ENCODE measurements at regions not wholly inside any gene's neighbourhood (a gene's known extent, or its start where the extent isn't known, plus 50 kb on each side); places are given as distances from the start of the nearest gene placed in this dataset.

DNA sequence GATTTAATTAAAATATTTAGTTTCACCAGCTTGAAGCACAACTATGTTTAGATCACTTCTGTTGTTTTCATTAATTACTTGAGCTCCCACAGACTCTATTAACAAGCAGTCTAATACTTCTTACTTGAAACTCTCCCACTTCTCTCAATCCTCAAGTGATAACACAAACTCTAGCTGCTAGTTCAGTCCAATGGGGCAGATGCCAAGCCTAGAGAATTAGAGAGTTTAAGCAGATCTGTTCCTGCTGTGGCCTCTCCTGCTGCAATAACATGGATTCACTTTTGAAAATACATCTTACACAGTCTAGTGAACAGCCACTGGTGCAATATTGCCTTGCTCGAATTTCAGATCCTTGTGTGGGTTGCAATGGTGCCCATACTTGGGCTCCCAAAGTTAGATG, 566.4 kb upstream of the SGO1 start:
- Histone ChIP-seq H3K4me2 (ENCODE audit: low read depth, low read length) (no peak overlapping the region), H3K27ac (ENCODE audit: low read length) (no peak overlapping the region), H2AFZ (ENCODE audit: low read length) (no peak overlapping the region), H3K9me2 (replicated peaks; ENCODE audit: insufficient read depth, low read length) (no peaks in the 10 kb centered on the region), H3K4me1 (ENCODE audit: low read length) (no peaks in the 10 kb centered on the region), H3K27me3 (replicated peaks; ENCODE audit: insufficient read depth, low read length) (no peaks in the 10 kb centered on the region), H3K9ac (ENCODE audit: low read length) (no peak overlapping the region), H3K4me3 (ENCODE audit: low read length) (no peak overlapping the region), H3K36me3 (replicated peaks; ENCODE audit: insufficient read depth, low read length) (no peaks in the 10 kb centered on the region), H3F3A (ENCODE audit: insufficient read depth, low read length) (no peaks in the 10 kb centered on the region), H3K79me2 (ENCODE audit: low read length) (no peaks in the 10 kb centered on the region), H4K20me1 (ENCODE audit: insufficient read depth, low read length) (no peaks in the 10 kb centered on the region), H3K9me3 (replicated peaks; ENCODE audit: insufficient read depth, low read length) (no peaks in the 10 kb centered on the region)
- DNase-seq, result no peak
- TF ChIP-seq EZH2 (optimal IDR thresholded peaks at IDR 0.05; ENCODE audit: low read depth, low read length) (no peak), EZH2phosphoT487 (IDR thresholded peaks at IDR 0.05; ENCODE audit: low read length) (no peak)
- TF ChIP-seq, protein P1, sequence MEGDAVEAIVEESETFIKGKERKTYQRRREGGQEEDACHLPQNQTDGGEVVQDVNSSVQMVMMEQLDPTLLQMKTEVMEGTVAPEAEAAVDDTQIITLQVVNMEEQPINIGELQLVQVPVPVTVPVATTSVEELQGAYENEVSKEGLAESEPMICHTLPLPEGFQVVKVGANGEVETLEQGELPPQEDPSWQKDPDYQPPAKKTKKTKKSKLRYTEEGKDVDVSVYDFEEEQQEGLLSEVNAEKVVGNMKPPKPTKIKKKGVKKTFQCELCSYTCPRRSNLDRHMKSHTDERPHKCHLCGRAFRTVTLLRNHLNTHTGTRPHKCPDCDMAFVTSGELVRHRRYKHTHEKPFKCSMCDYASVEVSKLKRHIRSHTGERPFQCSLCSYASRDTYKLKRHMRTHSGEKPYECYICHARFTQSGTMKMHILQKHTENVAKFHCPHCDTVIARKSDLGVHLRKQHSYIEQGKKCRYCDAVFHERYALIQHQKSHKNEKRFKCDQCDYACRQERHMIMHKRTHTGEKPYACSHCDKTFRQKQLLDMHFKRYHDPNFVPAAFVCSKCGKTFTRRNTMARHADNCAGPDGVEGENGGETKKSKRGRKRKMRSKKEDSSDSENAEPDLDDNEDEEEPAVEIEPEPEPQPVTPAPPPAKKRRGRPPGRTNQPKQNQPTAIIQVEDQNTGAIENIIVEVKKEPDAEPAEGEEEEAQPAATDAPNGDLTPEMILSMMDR (IDR thresholded peaks at IDR 0.05; ENCODE audit: low read length), result no peak

DNA sequence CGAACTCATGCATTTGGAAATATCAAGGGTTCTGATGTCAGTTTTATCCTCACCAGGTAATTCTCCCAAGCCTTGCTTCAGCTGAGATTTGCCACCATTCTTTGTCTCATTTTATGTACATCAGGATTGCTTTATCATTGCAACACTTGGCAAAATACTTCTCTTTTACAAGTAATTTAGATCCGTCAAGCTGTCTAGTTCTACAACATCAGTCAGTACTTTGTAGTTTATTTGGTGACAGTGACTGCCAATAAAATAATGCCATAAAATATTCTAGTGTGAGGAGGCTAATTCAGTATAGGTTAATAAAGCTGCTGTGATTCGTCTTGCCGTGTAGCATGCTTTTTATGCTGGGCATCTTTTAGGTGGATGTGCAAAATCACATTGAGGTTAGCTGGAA, 565.3 kb upstream of the SGO1 start:
- Histone ChIP-seq H4K20me1 (ENCODE audit: insufficient read depth, low read length) (no peaks in the 10 kb centered on the region), H3K9me2 (replicated peaks; ENCODE audit: insufficient read depth, low read length) (no peaks in the 10 kb centered on the region), H3F3A (ENCODE audit: insufficient read depth, low read length) (no peaks in the 10 kb centered on the region), H3K4me1 (ENCODE audit: low read length) (no peaks in the 10 kb centered on the region), H3K36me3 (replicated peaks; ENCODE audit: insufficient read depth, low read length) (no peaks in the 10 kb centered on the region), H3K27ac (ENCODE audit: low read length) (no peak overlapping the region), H3K9ac (ENCODE audit: low read length) (no peak overlapping the region), H3K9me3 (replicated peaks; ENCODE audit: insufficient read depth, low read length) (no peaks in the 10 kb centered on the region), H3K4me3 (ENCODE audit: low read length) (no peak overlapping the region), H3K79me2 (ENCODE audit: low read length) (no peaks in the 10 kb centered on the region), H3K4me2 (ENCODE audit: low read depth, low read length) (no peak overlapping the region), H3K27me3 (replicated peaks; ENCODE audit: insufficient read depth, low read length) (no peaks in the 10 kb centered on the region), H2AFZ (ENCODE audit: low read length) (no peak overlapping the region)
- no peak for TF ChIP-seq EZH2phosphoT487 (IDR thresholded peaks at IDR 0.05; ENCODE audit: low read length)
- TF ChIP-seq EZH2 (optimal IDR thresholded peaks at IDR 0.05; ENCODE audit: low read depth, low read length), result no peak
- TF ChIP-seq, protein P1 (IDR thresholded peaks at IDR 0.05; ENCODE audit: low read length), result no peak
- DNase-seq, result no peak

DNA sequence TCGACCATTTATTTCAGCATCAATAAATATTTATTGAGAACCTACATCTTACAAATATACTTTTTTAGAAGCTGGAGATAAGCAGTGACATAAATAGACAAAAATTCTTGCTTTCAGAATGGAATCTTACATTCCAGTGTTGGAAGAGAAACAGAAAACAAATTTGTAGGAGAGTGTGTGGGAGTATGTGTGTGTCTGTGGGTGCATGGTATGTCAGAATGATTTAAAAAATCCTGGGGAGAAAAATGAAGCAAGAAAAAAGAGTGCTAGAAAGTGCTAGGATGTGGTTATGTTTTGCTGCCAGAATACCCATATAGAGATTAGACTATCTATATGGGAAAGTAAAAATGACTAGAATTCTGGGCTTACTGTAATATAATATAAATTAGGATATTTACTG, 561.7 kb upstream of the SGO1 start:
- Histone ChIP-seq H3K4me3 (ENCODE audit: low read length) (no peak overlapping the region), H3K9me3 (replicated peaks; ENCODE audit: insufficient read depth, low read length) (no peaks in the 10 kb centered on the region), H2AFZ (ENCODE audit: low read length) (no peak overlapping the region), H3K4me1 (ENCODE audit: low read length) (no peaks in the 10 kb centered on the region), H4K20me1 (ENCODE audit: insufficient read depth, low read length) (no peaks in the 10 kb centered on the region), H3F3A (ENCODE audit: insufficient read depth, low read length) (no peaks in the 10 kb centered on the region), H3K79me2 (ENCODE audit: low read length) (no peaks in the 10 kb centered on the region), H3K36me3 (replicated peaks; ENCODE audit: insufficient read depth, low read length) (no peaks in the 10 kb centered on the region), H3K27me3 (replicated peaks; ENCODE audit: insufficient read depth, low read length) (no peaks in the 10 kb centered on the region), H3K9me2 (replicated peaks; ENCODE audit: insufficient read depth, low read length) (no peaks in the 10 kb centered on the region), H3K27ac (ENCODE audit: low read length) (no peak overlapping the region), H3K4me2 (ENCODE audit: low read depth, low read length) (no peak overlapping the region), H3K9ac (ENCODE audit: low read length) (no peak overlapping the region)
- no peak for DNase-seq
- TF ChIP-seq EZH2phosphoT487 (IDR thresholded peaks at IDR 0.05; ENCODE audit: low read length) (no peak), EZH2 (optimal IDR thresholded peaks at IDR 0.05; ENCODE audit: low read depth, low read length) (no peak)
- TF ChIP-seq, protein P1 (IDR thresholded peaks at IDR 0.05; ENCODE audit: low read length), result no peak
